ENCODE measurements at regions not wholly inside any gene's neighbourhood (a gene's known extent, or its start where the extent isn't known, plus 50 kb on each side); places are given as distances from the start of the nearest gene placed in this dataset.

GRCh38 chr16:85983606-85984230 is 84.8 kb downstream of the IRF8 start:
- no peak for DNase-seq (ENCODE audit: low read depth, low spot score)
- peaks cover 1% of the 10 kb centered on the region for H3K9me3 ChIP-seq (ENCODE audit: control insufficient read depth, low read depth, low read length)
- H3K79me2 ChIP-seq (ENCODE audit: control insufficient read depth, insufficient read depth, low read length) = no peaks in the 10 kb centered on the region
- no peak overlapping the region for H3K4me3 ChIP-seq (ENCODE audit: control insufficient read depth in 2 of 3, extremely low read depth in 1 of 3, insufficient read depth in 2 of 3, low read depth in 1 of 3, low read length in 3 of 3)
- no peaks in the 10 kb centered on the region for H3K9me1 ChIP-seq (ENCODE audit: control insufficient read depth, extremely low read depth, insufficient read depth, low read length)
- H4K20me1 ChIP-seq (ENCODE audit: control insufficient read depth, extremely low read depth, insufficient read depth, low read length) = no peaks in the 10 kb centered on the region
- H3K9ac ChIP-seq (ENCODE audit: control insufficient read depth, extremely low read depth, insufficient read depth, low read length) = no peak overlapping the region
- no peaks in the 10 kb centered on the region for H3K27me3 ChIP-seq (ENCODE audit: control insufficient read depth, extremely low read depth, insufficient read depth, low read length)
- H3K27ac ChIP-seq (ENCODE audit: control insufficient read depth, insufficient read depth, low read length) = no peak overlapping the region
- no peak overlapping the region for H2AFZ ChIP-seq (ENCODE audit: control insufficient read depth, low read length)
- FAIRE-seq = no peak
- no peak overlapping the region for H3K4me2 ChIP-seq (ENCODE audit: control insufficient read depth, extremely low read depth, insufficient read depth, low read depth, low read length)
- no peaks in the 10 kb centered on the region for H3K4me1 ChIP-seq (ENCODE audit: control insufficient read depth, extremely low read depth, insufficient read depth, low read length)
- TF ChIP-seq EZH2 (IDR thresholded peaks at IDR 0.05; ENCODE audit: low read length) = no peak
- TF ChIP-seq, protein P1, sequence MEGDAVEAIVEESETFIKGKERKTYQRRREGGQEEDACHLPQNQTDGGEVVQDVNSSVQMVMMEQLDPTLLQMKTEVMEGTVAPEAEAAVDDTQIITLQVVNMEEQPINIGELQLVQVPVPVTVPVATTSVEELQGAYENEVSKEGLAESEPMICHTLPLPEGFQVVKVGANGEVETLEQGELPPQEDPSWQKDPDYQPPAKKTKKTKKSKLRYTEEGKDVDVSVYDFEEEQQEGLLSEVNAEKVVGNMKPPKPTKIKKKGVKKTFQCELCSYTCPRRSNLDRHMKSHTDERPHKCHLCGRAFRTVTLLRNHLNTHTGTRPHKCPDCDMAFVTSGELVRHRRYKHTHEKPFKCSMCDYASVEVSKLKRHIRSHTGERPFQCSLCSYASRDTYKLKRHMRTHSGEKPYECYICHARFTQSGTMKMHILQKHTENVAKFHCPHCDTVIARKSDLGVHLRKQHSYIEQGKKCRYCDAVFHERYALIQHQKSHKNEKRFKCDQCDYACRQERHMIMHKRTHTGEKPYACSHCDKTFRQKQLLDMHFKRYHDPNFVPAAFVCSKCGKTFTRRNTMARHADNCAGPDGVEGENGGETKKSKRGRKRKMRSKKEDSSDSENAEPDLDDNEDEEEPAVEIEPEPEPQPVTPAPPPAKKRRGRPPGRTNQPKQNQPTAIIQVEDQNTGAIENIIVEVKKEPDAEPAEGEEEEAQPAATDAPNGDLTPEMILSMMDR (optimal IDR thresholded peaks at IDR 0.05 in 1 of 3, IDR thresholded peaks at IDR 0.05 in 1 of 3, conservative IDR thresholded peaks at IDR 0.05 in 1 of 3; ENCODE audit: extremely low read depth in 1 of 3, insufficient read depth in 2 of 3, low read length in 3 of 3) = no peak
- no peaks in the 10 kb centered on the region for H3K36me3 ChIP-seq (ENCODE audit: control insufficient read depth in 2 of 2, extremely low read depth in 1 of 2, insufficient read depth in 2 of 2, low read length in 2 of 2)
- dilution Hi-C loops (cut with MboI; ENCODE audit: extremely low pct_ligation_motif_present, low sequenced_read_pairs) = no loop called here

DNA sequence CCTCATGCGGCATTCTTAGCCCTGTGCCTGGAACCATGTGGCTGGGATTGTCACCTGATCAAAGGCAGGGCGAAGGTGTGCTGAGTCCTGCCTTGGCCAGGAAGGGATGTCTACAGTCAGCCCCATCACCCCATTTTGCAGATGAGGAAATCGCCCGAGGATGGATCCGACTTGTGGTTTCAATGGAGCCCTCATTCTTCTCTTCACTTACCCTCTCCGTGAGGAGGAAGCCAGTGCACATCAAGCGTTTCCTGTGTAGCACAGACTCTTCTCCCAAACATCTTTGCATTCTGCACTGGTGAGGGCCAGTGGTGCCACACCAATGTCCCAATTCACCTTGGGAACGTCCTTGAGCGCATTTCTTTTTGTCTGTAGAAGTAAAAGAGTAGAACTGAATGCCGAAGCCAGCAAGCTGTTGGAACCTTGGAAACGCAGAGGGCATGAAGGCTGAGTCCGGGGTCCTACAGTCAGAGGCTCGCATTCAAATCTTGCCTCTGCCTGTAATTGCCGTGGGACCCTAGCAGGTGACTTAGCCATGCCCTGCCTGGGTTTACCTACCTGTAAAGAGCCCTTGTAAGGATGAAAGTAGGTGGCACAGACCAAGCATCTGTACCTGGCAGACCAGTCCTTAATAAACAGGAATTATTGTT is 85.4 kb downstream of the IRF8 start:
- H3K27me3 ChIP-seq (ENCODE audit: control insufficient read depth, extremely low read depth, insufficient read depth, low read length) = no peaks in the 10 kb centered on the region
- H3K27ac ChIP-seq (ENCODE audit: control insufficient read depth, insufficient read depth, low read length) = no peak overlapping the region
- H3K4me2 ChIP-seq (ENCODE audit: control insufficient read depth, extremely low read depth, insufficient read depth, low read depth, low read length) = no peak overlapping the region
- DNase-seq (ENCODE audit: low read depth, low spot score) = no peak
- TF ChIP-seq EZH2 (IDR thresholded peaks at IDR 0.05; ENCODE audit: low read length) = no peak
- TF ChIP-seq, protein P1 (optimal IDR thresholded peaks at IDR 0.05 in 1 of 3, IDR thresholded peaks at IDR 0.05 in 1 of 3, conservative IDR thresholded peaks at IDR 0.05 in 1 of 3; ENCODE audit: extremely low read depth in 1 of 3, insufficient read depth in 2 of 3, low read length in 3 of 3) = no peak
- no peak overlapping the region for H3K4me3 ChIP-seq (ENCODE audit: control insufficient read depth in 2 of 3, extremely low read depth in 1 of 3, insufficient read depth in 2 of 3, low read depth in 1 of 3, low read length in 3 of 3)
- H3K9me1 ChIP-seq (ENCODE audit: control insufficient read depth, extremely low read depth, insufficient read depth, low read length) = no peaks in the 10 kb centered on the region
- no peak overlapping the region for H3K9ac ChIP-seq (ENCODE audit: control insufficient read depth, extremely low read depth, insufficient read depth, low read length)
- no peaks in the 10 kb centered on the region for H3K79me2 ChIP-seq (ENCODE audit: control insufficient read depth, insufficient read depth, low read length)
- H3K36me3 ChIP-seq (ENCODE audit: control insufficient read depth in 2 of 2, extremely low read depth in 1 of 2, insufficient read depth in 2 of 2, low read length in 2 of 2) = no peaks in the 10 kb centered on the region
- no peaks in the 10 kb centered on the region for H3K4me1 ChIP-seq (ENCODE audit: control insufficient read depth, extremely low read depth, insufficient read depth, low read length)
- H2AFZ ChIP-seq (ENCODE audit: control insufficient read depth, low read length) = no peak overlapping the region
- dilution Hi-C loops (cut with MboI; ENCODE audit: extremely low pct_ligation_motif_present, low sequenced_read_pairs) = no loop called here
- FAIRE-seq = no peak
- H4K20me1 ChIP-seq (ENCODE audit: control insufficient read depth, extremely low read depth, insufficient read depth, low read length) = no peaks in the 10 kb centered on the region
- H3K9me3 ChIP-seq (ENCODE audit: control insufficient read depth, low read depth, low read length) = no peaks in the 10 kb centered on the region

All from keratinocyte (primary cell).